DMS153 treated with DMSO at 0.1 percent for 48 hours (cell line): ENCODE measurements at regions not wholly inside any gene's neighbourhood (a gene's known extent, or its start where the extent isn't known, plus 50 kb on each side); places are given as distances from the start of the nearest gene placed in this dataset.
"Not testable (repeated sequence)": the region's sequence is repeated elsewhere in the genome, so short reads cannot be mapped to it uniquely, and the experiment has no call there.

Source experiments
- DNase-seq: peaks from one replicate; lab custom pipeline; 2025; ENCODE audit not compliant: unreplicated experiment; lab: John Stamatoyannopoulos, UW

DNA sequence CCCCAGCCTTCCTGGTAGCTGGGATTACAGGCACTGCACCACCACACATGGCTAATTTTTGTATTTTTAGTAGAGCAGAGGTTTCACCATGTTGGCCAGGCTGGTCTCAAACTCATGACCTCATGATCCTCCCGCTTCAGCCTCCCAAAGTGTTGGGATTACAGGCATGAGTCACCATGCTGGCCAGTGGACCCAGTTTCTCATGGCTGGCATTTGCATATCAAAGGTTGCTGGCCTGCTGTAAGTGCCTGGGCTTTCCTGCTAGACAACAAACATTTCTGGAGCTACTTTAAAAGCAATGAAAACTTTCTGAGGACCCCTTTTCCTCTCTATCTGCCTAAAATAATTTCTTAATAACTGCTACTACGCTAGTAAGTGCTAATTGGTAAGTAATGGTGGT is 228.2 kb downstream of the PCDH10 start:
- DNase-seq: no peak

DNA sequence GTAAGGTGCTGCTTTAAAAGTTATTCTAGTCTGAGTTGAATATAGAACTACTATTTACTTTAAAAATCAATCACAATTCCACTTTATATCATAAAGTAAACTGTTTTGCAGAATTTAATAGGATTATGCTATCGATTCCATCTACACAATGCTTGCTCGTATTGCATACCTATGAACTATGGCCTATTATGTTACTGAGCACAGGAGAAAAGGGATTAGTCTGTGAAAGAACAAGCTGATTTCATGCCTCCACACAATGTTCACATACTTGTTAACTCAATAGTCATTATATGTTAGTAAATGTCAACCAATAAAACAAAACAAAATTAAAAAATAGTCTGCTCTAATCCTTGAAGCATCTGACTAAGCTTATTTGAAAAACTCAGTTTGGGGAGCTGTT is 223.6 kb downstream of the PCDH10 start:
- no peak for DNase-seq

DNA sequence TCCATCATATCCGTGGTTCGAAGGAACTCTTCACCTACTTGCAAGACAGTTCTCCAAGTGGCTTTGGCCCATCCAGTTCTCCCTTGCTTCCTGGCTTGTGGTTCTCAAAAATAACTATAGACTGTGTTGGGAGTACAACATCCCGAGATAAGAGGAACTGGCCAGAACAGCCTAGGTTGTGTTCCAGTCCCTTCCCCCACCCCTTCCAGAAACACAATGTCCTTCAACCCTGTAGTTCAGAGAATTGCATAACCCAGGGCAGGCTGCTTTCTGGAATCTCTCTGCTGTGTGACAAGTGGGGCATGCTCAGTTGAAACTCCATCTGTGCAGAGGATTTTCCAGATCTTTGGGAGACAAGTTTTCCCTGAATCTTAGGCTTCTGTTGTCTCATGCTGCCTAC is 206.5 kb downstream of the PCDH10 start:
- DNase-seq: no peak

DNA sequence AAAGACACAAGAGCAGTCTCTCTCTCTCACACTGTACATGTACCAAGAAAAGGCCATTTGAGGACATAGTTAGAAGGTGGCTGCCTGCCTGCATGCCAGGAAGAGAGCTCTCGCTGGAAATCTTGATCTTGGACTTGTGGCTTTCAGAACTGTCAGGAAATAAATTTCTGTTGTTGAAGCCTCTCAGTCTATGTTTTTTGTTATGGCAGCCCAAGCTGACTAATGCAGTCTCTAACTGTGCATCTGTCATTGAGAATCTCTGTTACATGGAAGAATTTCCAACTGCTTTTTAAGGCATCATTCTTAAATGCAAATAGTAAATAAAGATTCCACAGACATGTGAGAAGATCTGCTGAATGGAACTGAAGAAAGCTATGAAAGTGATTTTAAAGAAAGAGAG is 198.3 kb downstream of the PCDH10 start:
- DNase-seq: no peak

DNA sequence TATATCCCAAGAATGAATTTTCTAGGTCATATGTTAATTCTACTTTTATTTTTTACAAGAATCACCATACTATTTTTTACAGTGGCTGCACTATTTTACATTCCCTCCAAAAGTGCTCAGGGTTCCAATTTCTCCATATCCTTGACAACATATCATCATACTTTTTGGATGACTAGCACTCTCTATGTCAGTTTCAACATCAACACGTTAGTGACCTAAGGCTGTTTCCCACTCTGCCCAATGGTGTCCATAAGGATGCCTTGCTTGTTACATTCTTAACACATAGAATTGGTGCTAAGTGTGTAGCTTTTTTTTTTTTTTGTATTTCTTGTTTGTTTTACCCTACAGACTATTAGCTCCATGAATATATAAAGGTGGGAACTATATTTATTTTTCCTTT is 175.4 kb downstream of the PCDH10 start:
- DNase-seq: no peak

DNA sequence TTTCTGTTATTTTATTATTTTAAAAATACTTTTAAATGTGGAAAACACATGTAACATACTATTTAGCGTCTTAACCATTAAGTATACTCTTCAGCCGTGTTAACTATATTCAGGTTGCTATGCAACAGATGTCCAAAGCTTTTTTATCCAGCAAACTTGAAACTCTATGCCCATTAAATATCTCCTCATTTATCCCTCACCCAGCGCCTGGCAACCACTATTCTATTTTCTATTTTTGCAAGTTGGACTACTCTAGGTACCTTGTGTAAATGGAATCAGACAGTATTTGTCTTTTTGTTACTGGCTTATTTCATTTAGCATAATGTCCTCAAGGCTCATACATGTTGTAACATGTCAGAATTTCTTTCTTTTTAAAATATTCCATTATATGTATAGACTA is 174.6 kb downstream of the PCDH10 start:
- DNase-seq: no peak

DNA sequence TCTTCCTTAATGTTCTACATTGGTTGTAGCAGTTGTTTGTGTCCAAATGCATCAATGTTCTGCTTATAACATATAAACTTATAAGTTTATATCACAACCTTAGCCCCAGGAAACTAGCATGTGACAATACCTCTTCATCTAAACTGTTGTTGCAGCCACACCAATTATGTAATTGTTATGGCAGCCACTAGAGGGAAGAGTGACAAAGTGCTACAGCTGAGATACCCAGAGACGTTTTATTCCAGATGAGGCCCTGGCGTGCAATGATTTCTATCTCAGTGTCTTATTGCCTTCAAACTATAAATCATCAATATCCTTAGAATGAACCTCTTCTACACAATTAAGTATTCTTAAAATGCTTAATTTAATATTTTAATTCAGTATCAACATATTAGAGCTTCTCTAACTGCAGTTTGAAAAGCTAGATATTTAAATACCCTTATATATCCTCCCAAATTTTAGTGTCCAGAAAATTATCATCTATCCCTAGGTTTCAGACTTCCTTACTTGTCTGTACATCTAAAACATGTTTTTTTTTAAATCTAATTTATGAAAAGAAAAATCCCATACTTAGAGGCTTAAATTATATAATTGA is 171.6 kb downstream of the PCDH10 start:
- peak; percentile 21 for DNase-seq

DNA sequence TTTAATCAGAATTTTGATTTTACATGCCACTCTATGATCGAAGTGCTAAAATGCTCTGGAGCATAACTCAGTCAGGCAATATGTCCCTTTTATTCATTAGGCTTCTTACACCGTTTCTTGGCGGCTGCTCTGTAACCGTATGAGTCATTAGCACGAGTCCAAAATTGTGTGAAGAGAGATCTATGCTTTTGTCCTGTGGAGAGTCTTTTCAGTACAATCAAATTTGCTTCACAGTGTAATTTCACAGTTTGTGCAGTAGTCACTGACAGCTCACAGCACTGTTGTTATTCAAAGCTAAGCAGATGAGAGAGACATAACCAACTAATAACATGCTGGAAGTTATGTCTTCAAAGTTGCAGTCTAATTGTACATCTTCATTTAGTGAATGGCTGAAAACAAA is 167.8 kb downstream of the PCDH10 start:
- DNase-seq: no peak

DNA sequence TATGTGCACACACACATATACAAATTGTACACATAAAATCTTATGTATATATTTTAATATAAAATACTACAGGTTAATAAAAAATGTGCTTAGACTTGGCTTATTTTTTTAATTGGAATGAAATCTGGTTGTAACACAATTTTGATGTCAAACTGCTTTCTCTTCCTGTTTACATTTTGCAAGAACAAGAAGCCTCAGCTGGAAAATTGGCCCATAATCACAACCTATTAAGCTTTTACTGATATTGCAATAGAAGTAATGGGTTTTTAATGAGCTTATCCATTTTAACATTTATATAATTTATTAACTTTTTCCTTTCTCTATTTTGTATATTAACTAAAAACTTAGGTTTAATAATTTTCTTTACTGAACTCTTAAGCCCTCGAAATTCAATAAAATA is 165.9 kb downstream of the PCDH10 start:
- no peak for DNase-seq

DNA sequence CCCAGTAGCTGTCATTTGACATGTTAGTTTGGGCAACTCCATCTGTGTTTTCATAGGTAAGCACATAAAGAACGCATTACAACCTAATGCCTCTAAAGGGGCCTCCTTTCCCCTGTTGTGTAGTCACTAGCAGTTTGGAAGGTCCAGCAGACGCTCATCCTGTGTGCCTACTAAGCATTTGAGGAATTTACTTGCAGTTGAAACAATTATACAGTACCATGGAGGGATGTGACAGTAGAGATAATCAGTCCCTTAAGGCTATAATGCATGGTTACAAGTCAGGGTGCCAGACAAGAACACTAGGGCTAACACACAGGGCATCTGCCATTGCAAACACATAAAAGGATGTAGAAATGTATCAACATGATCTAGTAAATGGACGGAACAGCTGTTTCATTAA is 138.3 kb downstream of the PCDH10 start:
- no peak for DNase-seq

DNA sequence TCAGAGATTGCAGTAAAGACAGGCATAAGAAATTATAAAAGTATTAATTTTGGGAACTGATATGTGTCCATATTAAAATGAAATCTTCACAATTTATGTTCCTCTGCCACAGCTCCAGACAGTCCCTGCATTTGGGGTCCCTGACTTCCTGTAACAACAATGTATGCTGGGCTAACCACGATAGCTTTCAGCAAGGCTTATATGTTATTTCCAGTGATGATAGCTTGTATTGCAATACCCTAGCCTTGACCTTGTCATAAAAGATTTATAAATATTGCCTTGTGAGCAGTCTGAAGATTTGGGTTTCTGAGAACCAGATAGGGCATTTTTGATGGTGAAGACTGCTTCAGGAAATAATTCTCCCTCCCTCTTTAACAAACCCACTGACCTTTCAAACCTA is 129.5 kb downstream of the PCDH10 start:
- no peak for DNase-seq

DNA sequence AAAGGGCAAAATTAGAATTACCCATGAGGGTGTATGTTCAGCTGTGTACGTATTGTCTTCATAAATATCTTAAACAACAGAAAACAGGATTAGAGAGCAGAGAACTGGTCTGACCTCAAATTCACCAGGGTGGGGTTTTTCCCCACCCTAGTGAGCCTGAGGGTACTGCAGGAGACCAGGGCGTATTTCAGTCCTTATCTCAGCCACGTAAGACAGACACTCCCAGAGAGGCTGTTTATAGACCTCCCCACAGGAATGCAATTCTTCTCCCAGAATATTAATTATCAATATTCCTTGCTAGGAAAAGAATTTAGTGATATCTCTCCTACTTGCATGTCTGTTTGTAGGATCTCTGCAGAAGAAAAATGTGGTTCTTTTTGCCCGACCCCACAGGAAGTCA is 128.8 kb downstream of the PCDH10 start:
- not testable (repeated sequence) for DNase-seq

DNA sequence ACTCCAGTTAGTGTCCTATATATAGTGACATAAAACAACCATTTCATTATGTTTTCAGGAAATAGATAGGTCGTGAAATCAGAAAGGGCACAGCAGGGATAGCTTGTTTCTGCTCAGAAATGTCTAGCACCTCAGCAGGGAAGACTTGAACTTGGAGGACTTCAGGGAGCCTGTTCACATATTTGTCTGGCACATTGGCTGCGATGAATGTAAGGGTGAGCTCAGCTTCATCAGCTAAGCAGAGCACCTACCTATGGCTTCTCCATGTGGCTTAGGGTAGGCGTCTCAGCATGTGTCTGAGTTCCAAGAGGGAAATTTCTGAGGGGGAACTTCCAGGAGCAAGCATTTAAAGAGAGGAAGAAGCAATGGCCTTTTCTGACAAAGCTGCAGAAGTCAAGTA is 126.2 kb downstream of the PCDH10 start:
- DNase-seq: no peak

DNA sequence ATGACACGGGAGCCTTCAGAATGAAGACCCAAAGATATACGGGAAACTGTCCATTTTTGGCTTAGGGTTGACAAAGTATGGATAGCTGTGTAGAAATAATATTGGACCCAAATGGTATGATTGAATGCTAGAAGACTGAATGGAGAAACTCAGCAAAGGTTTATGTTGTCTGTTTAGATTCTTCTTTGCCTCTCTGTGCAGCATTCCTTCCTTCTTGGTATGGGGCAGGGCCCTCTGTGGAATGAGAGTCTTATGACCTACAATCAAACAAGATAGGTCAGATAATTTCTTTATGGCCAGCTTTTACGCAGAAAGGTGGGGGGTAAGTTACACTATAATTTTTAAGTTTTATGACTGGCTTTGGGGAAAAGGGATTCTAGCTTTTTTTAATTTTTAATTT is 124.3 kb downstream of the PCDH10 start:
- no peak for DNase-seq

DNA sequence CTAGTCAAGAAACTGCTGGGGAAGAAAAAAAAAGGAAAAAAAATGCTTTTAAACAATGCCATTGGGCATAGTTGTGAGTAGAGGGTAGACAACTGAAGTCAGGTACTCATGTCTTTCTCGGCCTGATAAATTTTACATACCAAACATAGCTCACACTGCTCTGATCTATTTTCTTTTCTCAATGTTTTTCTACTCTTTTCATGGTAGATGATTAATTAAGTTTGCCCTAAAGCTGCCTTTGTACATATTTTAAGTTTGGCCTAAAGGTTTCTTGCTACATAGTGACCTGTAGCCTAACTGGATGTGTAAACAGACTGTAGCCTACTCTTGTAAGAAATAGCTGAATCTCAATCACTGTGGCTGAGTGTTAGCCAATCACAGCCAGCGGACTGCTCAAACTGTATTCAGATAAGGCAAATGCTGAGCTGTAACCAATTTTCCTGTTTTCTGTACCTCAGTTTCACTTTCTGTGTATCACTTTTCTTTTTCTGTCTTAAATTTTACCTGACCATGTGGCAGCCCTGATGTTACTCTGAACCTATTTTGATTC is 121.0 kb downstream of the PCDH10 start:
- no peak for DNase-seq

DNA sequence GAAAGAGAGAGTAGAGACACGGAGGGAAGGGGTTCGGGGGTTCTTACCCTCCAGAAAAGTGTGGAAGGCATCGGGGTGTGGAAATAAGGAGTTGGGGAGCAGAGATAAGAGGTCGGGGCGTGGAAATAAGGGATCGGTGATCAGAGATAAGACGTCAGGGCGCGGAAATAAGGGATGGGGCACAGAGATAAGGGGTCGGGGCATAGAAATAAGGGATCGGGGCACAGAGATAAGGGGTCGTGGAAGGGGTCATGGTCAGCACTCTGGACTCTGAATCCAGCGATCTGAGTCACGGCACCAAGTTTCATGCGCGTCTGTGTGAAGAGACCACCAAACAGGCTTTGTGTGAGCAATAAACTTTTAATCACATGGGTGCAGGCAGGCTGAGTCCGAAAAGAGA is 119.1 kb downstream of the PCDH10 start:
- no peak for DNase-seq

DNA sequence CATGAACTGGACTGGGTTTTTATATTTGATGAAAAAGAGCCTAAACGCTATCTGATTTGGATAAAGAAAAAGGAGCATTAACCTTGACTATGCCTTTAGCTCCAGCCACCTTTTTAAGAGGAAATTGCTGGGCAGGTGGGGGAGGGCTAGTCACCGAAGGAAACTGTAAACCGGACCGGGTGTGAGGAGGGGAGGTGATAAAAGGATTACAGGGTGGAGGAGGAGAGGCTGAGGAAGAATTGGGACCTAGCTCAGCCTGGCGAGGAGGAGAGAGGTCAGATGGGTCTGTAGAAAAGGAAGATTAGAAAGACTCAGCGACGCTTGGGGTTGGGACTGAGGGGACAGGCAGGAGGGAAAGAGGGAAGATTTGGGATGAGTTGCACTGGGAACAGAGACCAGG is 118.4 kb downstream of the PCDH10 start:
- not testable (repeated sequence) for DNase-seq

DNA sequence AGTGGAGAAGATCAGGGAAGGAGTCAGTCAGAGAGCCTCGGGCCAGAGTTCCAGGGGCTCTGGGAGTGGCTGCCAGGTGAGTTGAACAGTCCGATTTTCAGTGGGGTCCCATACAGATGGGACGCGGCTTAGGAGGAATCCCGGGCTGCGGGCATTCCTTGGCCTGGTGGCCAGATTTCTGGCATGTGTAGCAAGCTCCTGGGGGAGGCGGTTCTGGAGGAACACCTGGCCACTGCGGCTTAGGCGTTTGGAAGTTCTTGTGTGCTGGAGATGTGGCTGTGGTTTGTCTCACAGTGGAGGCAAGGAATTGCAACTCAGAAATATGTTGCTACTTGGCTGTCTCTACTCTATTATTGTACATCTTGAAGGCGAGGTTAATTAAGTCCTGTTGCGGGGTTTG is 117.9 kb downstream of the PCDH10 start:
- not testable (repeated sequence) for DNase-seq

DNA sequence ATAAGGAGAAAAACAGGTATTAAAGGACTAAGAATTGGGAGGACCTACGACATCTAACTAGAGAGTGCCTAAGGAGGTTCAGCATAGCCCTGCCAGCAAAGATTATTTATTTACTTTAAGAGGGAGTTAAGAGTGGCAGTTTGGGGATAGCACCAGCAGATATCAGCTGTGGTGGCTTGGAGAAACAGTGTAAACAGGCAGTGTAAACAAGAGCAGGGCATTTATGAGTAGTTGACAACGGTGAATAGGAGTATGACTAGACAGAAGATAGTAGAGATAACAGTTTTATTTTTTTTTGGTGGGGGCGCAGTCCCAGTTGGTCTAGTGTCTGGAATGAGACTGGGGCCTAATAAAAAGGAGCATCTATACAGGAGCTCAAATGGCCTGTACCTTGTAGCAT is 115.2 kb downstream of the PCDH10 start:
- not testable (repeated sequence) for DNase-seq

DNA sequence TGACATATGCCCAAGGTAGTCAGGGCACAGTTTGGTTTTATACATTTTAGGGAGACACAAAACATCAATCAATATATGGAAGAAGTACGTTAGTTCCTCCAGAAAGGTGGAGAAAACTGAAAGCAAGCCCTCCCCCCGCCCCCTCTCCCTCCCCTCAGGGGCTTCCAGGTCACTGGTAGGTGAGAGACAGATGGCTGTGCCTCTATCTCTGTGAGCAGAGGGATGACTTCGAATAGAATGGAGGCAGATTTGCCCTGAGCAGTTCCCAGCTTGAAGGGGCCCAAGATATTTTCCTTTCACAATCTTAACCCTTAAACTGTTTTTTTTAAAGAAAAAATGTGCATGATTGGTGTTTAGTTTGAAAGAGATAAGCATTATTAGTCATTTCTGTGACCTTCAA is 114.0 kb downstream of the PCDH10 start:
- DNase-seq: no peak

DNA sequence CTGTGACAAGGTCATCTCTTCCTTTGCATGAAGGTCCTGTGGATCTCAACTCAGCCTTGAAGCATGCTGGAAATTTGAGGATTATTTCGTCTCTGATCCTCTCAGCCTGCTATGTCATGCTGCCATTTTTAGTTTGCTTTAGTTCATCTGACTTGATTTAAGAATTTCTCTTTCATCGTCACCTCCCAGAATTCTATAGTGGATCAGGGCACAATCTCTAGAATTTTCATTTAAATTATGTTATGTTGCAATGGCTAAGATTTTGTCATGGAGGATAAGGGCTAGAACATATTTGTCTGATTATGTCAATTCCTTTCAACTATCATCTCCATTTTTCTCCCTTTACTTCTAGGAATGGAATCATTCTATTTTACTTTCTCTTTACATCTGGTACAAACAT is 98.8 kb downstream of the PCDH10 start:
- no peak for DNase-seq

DNA sequence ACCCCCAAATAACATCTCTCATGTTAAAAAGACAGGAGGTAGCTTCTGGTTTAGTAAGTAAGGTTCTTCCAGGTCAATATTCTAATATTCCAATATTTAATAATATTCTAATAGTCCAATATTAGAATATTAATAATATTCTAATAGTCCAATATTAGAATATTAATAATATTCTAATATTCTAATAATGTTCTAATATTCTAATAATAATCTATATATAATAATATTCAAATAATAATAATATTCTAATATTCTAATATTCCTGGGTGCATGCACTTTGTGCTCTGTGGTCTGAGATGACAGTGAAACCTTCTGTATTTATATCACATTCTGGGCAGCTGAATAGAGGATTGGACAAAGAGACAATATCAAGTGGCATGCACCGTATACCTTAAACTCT is 96.1 kb downstream of the PCDH10 start:
- DNase-seq: no peak
